Gastrocnemius medialis (tissue), 4 donors: ENCODE measurements at regions not wholly inside any gene's neighbourhood (a gene's known extent, or its start where the extent isn't known, plus 50 kb on each side); places are given as distances from the start of the nearest gene placed in this dataset.

Experiments used
- CTCF ChIP-seq, 5 experiments: fragments of 450-650 bp in 3 of 5; fragments of 200-600 bp in 2 of 5; sonication (generic) in 2 of 5; IDR thresholded peaks in 4 of 5; conservative IDR thresholded peaks in 1 of 5; 1 replicate in 4 of 5; 2 replicates in 1 of 5; pipeline ENCODE4 v1.5.1; 2016 to 2019; ENCODE audit warnings: antibody characterized with exemption in 5 of 5, mild to moderate bottlenecking in 3 of 5, moderate library complexity in 3 of 5
- POLR2A ChIP-seq, 2 donors: fragments of 450-650 bp; IDR thresholded peaks; one replicate each; pipeline ENCODE4 v1.6.1; 2017; ENCODE audit warnings: antibody characterized with exemption in 2 of 2, mild to moderate bottlenecking in 2 of 2, moderate library complexity in 2 of 2

- TF ChIP-seq POLR2A (IDR thresholded peaks at IDR 0.05) (no peak), CTCF (IDR thresholded peaks at IDR 0.05 in 4 of 5, conservative IDR thresholded peaks at IDR 0.05 in 1 of 5) (no peak)
These were observed 63.3 kb upstream of the PRSS1 start for GRCh38 chr7:142685877-142686508.
